Stomach (tissue), 8 donors: ENCODE measurements at regions not wholly inside any gene's neighbourhood (a gene's known extent, or its start where the extent isn't known, plus 50 kb on each side); places are given as distances from the start of the nearest gene placed in this dataset.

Experiments used
- DNase-seq, 2 donors: peaks; one replicate each; pipeline versions ENCODE4 v3.0.0 to v3.0.0-alpha.2; 2013 to 2019
- H3K27ac ChIP-seq, 5 donors: fragments of 200-600 bp in 4 of 5; sonication (generic) in 4 of 5; one replicate each; pipeline ENCODE4 v1.5.1; 2013 to 2019; ENCODE audit warnings: mild to moderate bottlenecking in 1 of 5, moderate library complexity in 1 of 5
- H3K27me3 ChIP-seq, 3 donors: fragments of 200-600 bp; sonication (generic); one replicate each; pipeline ENCODE4 v1.5.1; 2017 to 2019; ENCODE audit warnings: mixed run types in 1 of 3
- H3K36me3 ChIP-seq, 4 donors: fragments of 200-600 bp; sonication (generic); 1 replicate in 3 of 4; 2 replicates in 1 of 4; pipeline ENCODE4 v1.5.1; 2016 to 2019
- H3K4me1 ChIP-seq, 4 donors: fragments of 200-600 bp; sonication (generic); one replicate each; pipeline ENCODE4 v1.5.1; 2016 to 2019
- H3K4me3 ChIP-seq, 4 donors: fragments of 200-600 bp; sonication (generic) in 3 of 4; one replicate each; pipeline ENCODE4 v1.5.1; 2016 to 2019; ENCODE audit warnings: mild to moderate bottlenecking in 1 of 4
- H3K9me3 ChIP-seq, 4 donors: fragments of 200-600 bp; sonication (generic); one replicate each; pipeline ENCODE4 v1.5.1; 2016 to 2019
- EP300 ChIP-seq: sonication (generic); formaldehyde crosslinking; IDR thresholded peaks from one replicate; pipeline ENCODE4 v1.6.1; 2017; ENCODE audit warnings: antibody characterized with exemption
- POLR2A ChIP-seq, 4 donors: fragments of 450-650 bp; IDR thresholded peaks; one replicate each; pipeline ENCODE4 v1.6.1; 2016; ENCODE audit warnings: antibody characterized with exemption in 4 of 4, control low read depth in 2 of 4, mild to moderate bottlenecking in 1 of 4, moderate library complexity in 1 of 4
- POLR2AphosphoS5 ChIP-seq, 3 donors: sonication (generic); formaldehyde crosslinking; IDR thresholded peaks; one replicate each; pipeline ENCODE4 v1.6.1; 2016; ENCODE audit warnings: antibody characterized with exemption in 3 of 3
- WGBS, 5 donors: extraction: QIAGEN DNeasy Blood & Tissue Kit in 3 of 5; methylation state at CpG; one replicate each; pipeline versions ENCODE4 v1.1.5 to v1.1.7; 2013 to 2018; 5-methylcytosine and 5-hydroxymethylcytosine counted together
- intact Hi-C: fragments of 100-400 bp; cut with DNase I; formaldehyde crosslinking; loops from one replicate; pipeline ENCODE4 v1.15.1; 2023; ENCODE audit warnings: low total_unique reads
- TF ChIP-seq, protein P1 (sequence below), 7 experiments: fragments of 450-650 bp in 4 of 7; fragments of 200-600 bp in 3 of 7; sonication (generic) in 3 of 7; IDR thresholded peaks; one replicate each; pipeline ENCODE4 v1.5.1; 2016 to 2019; ENCODE audit warnings: antibody characterized with exemption in 7 of 7, control low read depth in 2 of 7, mild to moderate bottlenecking in 1 of 7
- donor health status: healthy with polysubstance abuse.
- donor health status: Bipolar disorder and iron deficiency.
- donor health status: healthy.

DNA sequence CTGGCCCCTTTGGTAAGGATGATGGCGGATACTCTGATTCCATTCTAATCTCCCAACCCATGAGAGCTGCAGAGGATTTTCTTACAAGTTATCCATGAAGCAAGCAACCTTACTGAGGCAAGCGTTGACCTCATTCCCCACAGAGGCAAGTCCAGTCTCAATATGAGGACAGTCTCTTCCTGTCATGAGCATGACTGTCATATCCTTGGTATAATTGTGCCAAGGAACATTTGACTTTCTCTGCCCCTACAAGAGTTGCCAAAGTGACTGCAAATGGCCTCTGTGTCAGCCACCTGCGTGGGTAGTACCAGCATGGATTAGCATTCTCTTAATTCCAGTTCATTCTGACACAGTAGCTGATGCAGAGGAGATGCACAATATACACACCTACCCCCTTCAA lies 71.2 kb upstream of the TMEM158 start:
- Histone ChIP-seq H3K4me1 (no peaks in the 10 kb centered on the region), H3K27me3 (peaks cover 0 to 6% (median 0%) of the 10 kb centered on the region in 3 donors), H3K27ac (no peak overlapping the region), H3K36me3 (no peaks in the 10 kb centered on the region), H3K9me3 (peaks cover 4 to 17% (median 16%) of the 10 kb centered on the region in 4 donors), H3K4me3 (no peak overlapping the region)
- 84 to 93% (median 88%) methylated on average over 3 of the region's 3 CpGs for WGBS, 5 donors
- TF ChIP-seq, protein P1, sequence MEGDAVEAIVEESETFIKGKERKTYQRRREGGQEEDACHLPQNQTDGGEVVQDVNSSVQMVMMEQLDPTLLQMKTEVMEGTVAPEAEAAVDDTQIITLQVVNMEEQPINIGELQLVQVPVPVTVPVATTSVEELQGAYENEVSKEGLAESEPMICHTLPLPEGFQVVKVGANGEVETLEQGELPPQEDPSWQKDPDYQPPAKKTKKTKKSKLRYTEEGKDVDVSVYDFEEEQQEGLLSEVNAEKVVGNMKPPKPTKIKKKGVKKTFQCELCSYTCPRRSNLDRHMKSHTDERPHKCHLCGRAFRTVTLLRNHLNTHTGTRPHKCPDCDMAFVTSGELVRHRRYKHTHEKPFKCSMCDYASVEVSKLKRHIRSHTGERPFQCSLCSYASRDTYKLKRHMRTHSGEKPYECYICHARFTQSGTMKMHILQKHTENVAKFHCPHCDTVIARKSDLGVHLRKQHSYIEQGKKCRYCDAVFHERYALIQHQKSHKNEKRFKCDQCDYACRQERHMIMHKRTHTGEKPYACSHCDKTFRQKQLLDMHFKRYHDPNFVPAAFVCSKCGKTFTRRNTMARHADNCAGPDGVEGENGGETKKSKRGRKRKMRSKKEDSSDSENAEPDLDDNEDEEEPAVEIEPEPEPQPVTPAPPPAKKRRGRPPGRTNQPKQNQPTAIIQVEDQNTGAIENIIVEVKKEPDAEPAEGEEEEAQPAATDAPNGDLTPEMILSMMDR (IDR thresholded peaks at IDR 0.05), result no peak
- TF ChIP-seq EP300 (no peak), POLR2AphosphoS5 (IDR thresholded peaks at IDR 0.05) (no peak), POLR2A (IDR thresholded peaks at IDR 0.05) (no peak)
- intact Hi-C loops, result no loop called here
- no peak for DNase-seq

DNA sequence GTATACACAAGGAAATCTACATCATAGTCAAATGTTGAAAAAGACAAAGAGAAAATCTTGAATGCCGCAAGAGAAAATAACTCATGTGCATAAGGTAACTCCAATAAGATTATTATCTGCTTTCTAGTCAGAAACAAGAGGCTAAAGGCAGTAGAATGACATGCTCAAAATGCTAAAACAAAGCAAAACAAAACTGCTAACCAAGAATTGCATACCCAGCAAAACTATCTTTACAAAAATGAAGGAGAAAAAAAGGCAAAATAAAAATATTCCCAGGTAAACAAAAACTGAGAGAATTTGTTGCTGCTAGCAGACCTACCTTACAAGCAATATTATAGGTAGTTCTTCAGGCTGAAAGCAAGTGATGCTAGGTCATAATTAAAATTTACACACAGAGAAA lies 76.4 kb upstream of the TMEM158 start:
- TF ChIP-seq POLR2A (IDR thresholded peaks at IDR 0.05) (no peak), POLR2AphosphoS5 (IDR thresholded peaks at IDR 0.05) (no peak)
- TF ChIP-seq, protein P1 (IDR thresholded peaks at IDR 0.05), result no peak
- no peak for DNase-seq
- H3K27ac ChIP-seq, result no peak overlapping the region
- H3K27me3 ChIP-seq, result peaks cover 0 to 6% (median 0%) of the 10 kb centered on the region in 3 donors
- no peak overlapping the region for H3K4me3 ChIP-seq
- intact Hi-C loops, result no loop called here
- no peaks in the 10 kb centered on the region for H3K36me3 ChIP-seq
- H3K4me1 ChIP-seq, result no peaks in the 10 kb centered on the region
- 95 to 100% (median 100%) methylated on average over 1 of the region's 1 CpG for WGBS, 5 donors
- peaks cover 4 to 26% (median 25%) of the 10 kb centered on the region in 4 donors for H3K9me3 ChIP-seq

GRCh38 chr3:45306406-45307008 lies 80.4 kb upstream of the TMEM158 start:
- WGBS, 5 donors, result 90 to 97% (median 94%) methylated on average over 8 to 37 of the region's 37 CpGs

DNA sequence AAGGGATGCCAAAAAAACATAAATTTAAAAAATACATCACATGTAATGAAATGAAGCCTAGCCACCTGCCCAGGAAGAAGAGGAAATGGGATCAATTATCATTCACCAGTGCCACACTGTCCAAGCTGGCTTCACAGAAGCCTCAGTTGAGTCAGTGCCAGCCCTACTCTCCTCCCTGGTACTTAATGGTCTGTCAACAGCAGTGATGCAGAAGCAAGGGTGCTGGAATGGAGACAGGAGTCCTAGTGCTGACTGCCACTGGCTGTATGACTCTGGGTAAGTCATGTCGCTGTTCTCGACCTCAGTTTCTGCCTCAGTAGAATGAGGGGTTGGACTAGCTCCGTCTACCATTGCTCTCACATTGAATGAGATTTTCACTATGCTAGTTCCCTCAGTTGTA lies 78.5 kb upstream of the LARS2 start:
- 81 to 90% (median 86%) methylated on average over 3 of the region's 3 CpGs for WGBS, 5 donors
- Histone ChIP-seq H3K27me3 (peaks cover 0 to 28% (median 0%) of the 10 kb centered on the region in 3 donors), H3K36me3 (no peaks in the 10 kb centered on the region), H3K9me3 (peaks cover 0 to 12% (median 0%) of the 10 kb centered on the region in 4 donors), H3K4me3 (no peak overlapping the region), H3K27ac (no peak overlapping the region), H3K4me1 (no peaks in the 10 kb centered on the region)
- intact Hi-C loops, result no loop called here
- no peak for DNase-seq
- TF ChIP-seq POLR2AphosphoS5 (IDR thresholded peaks at IDR 0.05) (no peak), POLR2A (IDR thresholded peaks at IDR 0.05) (no peak), EP300 (no peak)
- TF ChIP-seq, protein P1 (IDR thresholded peaks at IDR 0.05), result no peak

More at GRCh38 chr3:45306406-45307008, 80.4 kb upstream of the TMEM158 start:
- H3K4me1 ChIP-seq, result no peaks in the 10 kb centered on the region
- DNase-seq, result no peak
- H3K27ac ChIP-seq, result no peak overlapping the region
- no peak overlapping the region for H3K4me3 ChIP-seq
- peaks cover under 1 to 17% (median 15%) of the 10 kb centered on the region in 4 donors for H3K9me3 ChIP-seq
- intact Hi-C loops, result no loop called here
- H3K36me3 ChIP-seq, result no peaks in the 10 kb centered on the region
- peaks cover 0 to 5% (median 0%) of the 10 kb centered on the region in 3 donors for H3K27me3 ChIP-seq
- no peak for TF ChIP-seq EP300
- TF ChIP-seq, protein P1 (IDR thresholded peaks at IDR 0.05), result no peak
- no peak for TF ChIP-seq POLR2AphosphoS5 (IDR thresholded peaks at IDR 0.05)
- no peak for TF ChIP-seq POLR2A (IDR thresholded peaks at IDR 0.05)
